ENCODE measurements at regions not wholly inside any gene's neighbourhood (a gene's known extent, or its start where the extent isn't known, plus 50 kb on each side); places are given as distances from the start of the nearest gene placed in this dataset.

GRCh38 chr11:35868491-35868890, 75.4 kb upstream of the LDLRAD3 start:
- dilution Hi-C loops (cut with MboI; ENCODE audit: extremely low pct_ligation_motif_present, low sequenced_read_pairs) = no loop called here
- no peak overlapping the region for H3K4me2 ChIP-seq (ENCODE audit: insufficient read depth, low read length)
- peaks cover 2 to 4% of the 10 kb centered on the region in 2 experiments for H3K27me3 ChIP-seq (ENCODE audit: control insufficient read depth in 2 of 2, insufficient read depth in 2 of 2, low read length in 2 of 2)
- intact Hi-C loops (cut with micrococcal nuclease) = no loop called here
- no peak overlapping the region for H3K27ac ChIP-seq (ENCODE audit: insufficient read depth, low read depth, low read length)
- ChIA-PET POLR2A (no interaction called here), CTCF (interaction anchor here (0.9 to 1.5 kb wide), 2 partner anchors 27 to 47 kb away, joined by 3 to 5 read pairs; no protein-coding TSS in a partner anchor)
- FAIRE-seq = no peak
- no peak overlapping the region for H3K4me3 ChIP-seq (replicated peaks in 1 of 3; ENCODE audit: insufficient read depth in 1 of 3, low read depth in 1 of 3, low read length in 3 of 3)
- BruUV-seq (replicated peaks) = no TSS peak
- H3K4me1 ChIP-seq (ENCODE audit: control insufficient read depth, extremely low read depth, insufficient read depth, low read length) = no peaks in the 10 kb centered on the region
- H3K36me3 ChIP-seq (ENCODE audit: control insufficient read depth in 2 of 2, extremely low read depth in 1 of 2, insufficient read depth in 2 of 2, low read length in 2 of 2) = no peaks in the 10 kb centered on the region
- no peak overlapping the region for H2AFZ ChIP-seq (ENCODE audit: low read depth, low read length)
- H3K9me1 ChIP-seq (replicated peaks; ENCODE audit: control insufficient read depth, extremely low read depth, insufficient read depth, low read length) = no peaks in the 10 kb centered on the region
- no peaks in the 10 kb centered on the region for H3K79me2 ChIP-seq (ENCODE audit: control insufficient read depth, insufficient read depth, low read length)
- no peak for DNase-seq (ENCODE audit: low read depth, low spot score)
- no peak overlapping the region for H3K9ac ChIP-seq (replicated peaks; ENCODE audit: extremely low read depth, insufficient read depth, low read length)
- no peaks in the 10 kb centered on the region for H4K20me1 ChIP-seq (replicated peaks; ENCODE audit: control insufficient read depth, extremely low read depth, insufficient read depth, low read length)
- TF ChIP-seq GATA2 (IDR thresholded peaks at IDR 0.05; ENCODE audit: insufficient read depth, insufficient read length, low read depth, low read length) (no peak), JUN (IDR thresholded peaks at IDR 0.05; ENCODE audit: borderline replicate concordance, insufficient read depth, insufficient read length, low read depth) (no peak), FOS (IDR thresholded peaks at IDR 0.05; ENCODE audit: borderline replicate concordance, insufficient read depth, low read length) (no peak), MYC (IDR thresholded peaks at IDR 0.05; ENCODE audit: low read depth, low read length) (no peak), EZH2 (IDR thresholded peaks at IDR 0.05; ENCODE audit: borderline replicate concordance, low read depth, low read length, severe bottlenecking) (no peak), POLR2AphosphoS5 (IDR thresholded peaks at IDR 0.05; ENCODE audit: insufficient read depth, low read depth, low read length) (no peak), POLR2A (IDR thresholded peaks at IDR 0.05; ENCODE audit: low read depth, low read length) (no peak)
- TF ChIP-seq, protein P1, sequence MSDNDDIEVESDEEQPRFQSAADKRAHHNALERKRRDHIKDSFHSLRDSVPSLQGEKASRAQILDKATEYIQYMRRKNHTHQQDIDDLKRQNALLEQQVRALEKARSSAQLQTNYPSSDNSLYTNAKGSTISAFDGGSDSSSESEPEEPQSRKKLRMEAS (IDR thresholded peaks at IDR 0.05; ENCODE audit: insufficient read depth, insufficient read length) = no peak
- TF ChIP-seq, protein P2, sequence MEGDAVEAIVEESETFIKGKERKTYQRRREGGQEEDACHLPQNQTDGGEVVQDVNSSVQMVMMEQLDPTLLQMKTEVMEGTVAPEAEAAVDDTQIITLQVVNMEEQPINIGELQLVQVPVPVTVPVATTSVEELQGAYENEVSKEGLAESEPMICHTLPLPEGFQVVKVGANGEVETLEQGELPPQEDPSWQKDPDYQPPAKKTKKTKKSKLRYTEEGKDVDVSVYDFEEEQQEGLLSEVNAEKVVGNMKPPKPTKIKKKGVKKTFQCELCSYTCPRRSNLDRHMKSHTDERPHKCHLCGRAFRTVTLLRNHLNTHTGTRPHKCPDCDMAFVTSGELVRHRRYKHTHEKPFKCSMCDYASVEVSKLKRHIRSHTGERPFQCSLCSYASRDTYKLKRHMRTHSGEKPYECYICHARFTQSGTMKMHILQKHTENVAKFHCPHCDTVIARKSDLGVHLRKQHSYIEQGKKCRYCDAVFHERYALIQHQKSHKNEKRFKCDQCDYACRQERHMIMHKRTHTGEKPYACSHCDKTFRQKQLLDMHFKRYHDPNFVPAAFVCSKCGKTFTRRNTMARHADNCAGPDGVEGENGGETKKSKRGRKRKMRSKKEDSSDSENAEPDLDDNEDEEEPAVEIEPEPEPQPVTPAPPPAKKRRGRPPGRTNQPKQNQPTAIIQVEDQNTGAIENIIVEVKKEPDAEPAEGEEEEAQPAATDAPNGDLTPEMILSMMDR (IDR thresholded peaks at IDR 0.05; ENCODE audit: extremely low read depth in 1 of 2, insufficient read depth in 1 of 2, low read depth in 1 of 2, low read length in 2 of 2) = no peak
- H3K9me3 ChIP-seq (replicated peaks; ENCODE audit: control insufficient read depth, insufficient read depth, low read length) = no peaks in the 10 kb centered on the region
